HEK293T (cell line): ENCODE measurements at regions not wholly inside any gene's neighbourhood (a gene's known extent, or its start where the extent isn't known, plus 50 kb on each side); places are given as distances from the start of the nearest gene placed in this dataset.

Source experiments
- CTCF ChIA-PET: fragments of 350-600 bp; formaldehyde crosslinking; extraction: SDS; loops from one replicate; lab custom pipeline; 2021; ENCODE audit warnings: antibody characterized with exemption, inconsistent platforms; lab: Yijun Ruan, JAX
- POLR2A ChIA-PET: fragments of 350-600 bp; formaldehyde crosslinking; extraction: SDS; loops from one replicate; lab custom pipeline; 2020; ENCODE audit warnings: antibody characterized with exemption, inconsistent platforms; lab: Yijun Ruan, JAX
- DNase-seq: peaks from one replicate; pipeline ENCODE4 v3.0.0; 2012; ENCODE audit warnings: mixed read lengths; ENCODE audit errors: extremely low spot score
- ARNT ChIP-seq: fragments of 450-650 bp; IDR thresholded peaks from 2 replicates; pipeline ENCODE4 v1.6.1; 2017; ENCODE audit warnings: mild to moderate bottlenecking
- BHLHE40 ChIP-seq: fragments of 450-650 bp; IDR thresholded peaks from 2 replicates; pipeline ENCODE4 v1.6.1; 2016; ENCODE audit warnings: mild to moderate bottlenecking, moderate library complexity, borderline replicate concordance
- CTBP1 ChIP-seq: fragments of 450-650 bp; IDR thresholded peaks from 2 replicates; pipeline ENCODE4 v1.6.1; 2016; ENCODE audit warnings: borderline replicate concordance
- ELF4 ChIP-seq: fragments of 450-650 bp; IDR thresholded peaks from 2 replicates; pipeline ENCODE4 v1.6.1; 2017; ENCODE audit warnings: antibody characterized with exemption
- FOXA1 ChIP-seq: fragments of 450-650 bp; IDR thresholded peaks from 2 replicates; pipeline ENCODE4 v1.6.1; 2016; ENCODE audit warnings: mild to moderate bottlenecking
- FOXK2 ChIP-seq: fragments of 450-650 bp; IDR thresholded peaks from 2 replicates; pipeline ENCODE4 v1.6.1; 2016; ENCODE audit warnings: mild to moderate bottlenecking
- FOXM1 ChIP-seq: fragments of 450-650 bp; IDR thresholded peaks from 2 replicates; pipeline ENCODE4 v1.6.1; 2017; ENCODE audit warnings: mild to moderate bottlenecking, borderline replicate concordance
- HDGF ChIP-seq: fragments of 450-650 bp; IDR thresholded peaks from 2 replicates; pipeline ENCODE4 v1.6.1; 2017; ENCODE audit warnings: antibody characterized with exemption, borderline replicate concordance
- L3MBTL2 ChIP-seq: fragments of 450-650 bp; conservative IDR thresholded peaks from 2 replicates; pipeline ENCODE4 v1.6.1; 2016; ENCODE audit warnings: mild to moderate bottlenecking
- LEF1 ChIP-seq: fragments of 450-650 bp; IDR thresholded peaks from 2 replicates; pipeline ENCODE4 v1.6.1; 2017; ENCODE audit warnings: mild to moderate bottlenecking, borderline replicate concordance
- NFRKB ChIP-seq: fragments of 450-650 bp; IDR thresholded peaks from 2 replicates; pipeline ENCODE4 v1.6.1; 2016; ENCODE audit warnings: mild to moderate bottlenecking, moderate library complexity
- PKNOX1 ChIP-seq: fragments of 450-650 bp; IDR thresholded peaks from 2 replicates; pipeline ENCODE4 v1.6.1; 2016
- SP1 ChIP-seq: fragments of 450-650 bp; IDR thresholded peaks from 2 replicates; pipeline ENCODE4 v1.6.1; 2017
- SUZ12 ChIP-seq: fragments of 450-650 bp; IDR thresholded peaks from 2 replicates; pipeline ENCODE4 v1.6.1; 2016; ENCODE audit warnings: mild to moderate bottlenecking
- TARDBP ChIP-seq: fragments of 450-650 bp; IDR thresholded peaks from 2 replicates; pipeline ENCODE4 v1.6.1; 2016
- ZNF384 ChIP-seq: fragments of 450-650 bp; IDR thresholded peaks from 2 replicates; pipeline ENCODE4 v1.6.1; 2016

GRCh38 chr2:187857826-187858225 is 303.6 kb upstream of the TFPI start:
- DNase-seq, result no peak
- CTCF ChIA-PET, result no interaction called here
- POLR2A ChIA-PET, result no interaction called here
- TF ChIP-seq TARDBP (no peak), SUZ12 (no peak), L3MBTL2 (no peak), ARNT (no peak), FOXA1 (no peak)

- POLR2A ChIA-PET, result no interaction called here
- CTCF ChIA-PET, result no interaction called here
- DNase-seq, result no peak
- TF ChIP-seq ZNF384 (no peak), FOXM1 (no peak), CTBP1 (no peak), L3MBTL2 (no peak), SUZ12 (no peak), LEF1 (no peak), HDGF (no peak), NFRKB (no peak), ELF4 (no peak), TARDBP (no peak), FOXA1 (no peak), SP1 (no peak), ARNT (no peak), BHLHE40 (no peak)
These were observed 308.5 kb upstream of the TFPI start for GRCh38 chr2:187862715-187863114.

GRCh38 chr2:187865025-187865424 is 310.8 kb upstream of the TFPI start:
- CTCF ChIA-PET, result no interaction called here

GRCh38 chr2:187867165-187867564 is 312.9 kb upstream of the TFPI start:
- ChIA-PET POLR2A (interaction anchor here (1.2 kb wide), 1 partner anchor 10 kb away, joined by 4 read pairs; no protein-coding TSS in a partner anchor), CTCF (interaction anchor here (0.9 kb wide), 1 partner anchor 11 kb away, joined by 4 read pairs; no protein-coding TSS in a partner anchor)
- no peak for DNase-seq
- TF ChIP-seq L3MBTL2 (no peak), BHLHE40 (no peak), ZNF384 (no peak), FOXM1 (no peak), PKNOX1 (no peak), NFRKB (no peak), TARDBP (no peak), ELF4 (no peak)

More at GRCh38 chr2:187865025-187865424, 310.8 kb upstream of the TFPI start:
- no peak for TF ChIP-seq HDGF
- POLR2A ChIA-PET, result no interaction called here
- DNase-seq, result no peak

- no peak for DNase-seq
- TF ChIP-seq L3MBTL2 (no peak), FOXK2 (no peak), LEF1 (no peak), FOXA1 (no peak), ZNF384 (no peak), FOXM1 (no peak), ARNT (no peak), TARDBP (no peak), SUZ12 (no peak), ELF4 (no peak), NFRKB (no peak), HDGF (no peak), SP1 (no peak), CTBP1 (no peak)
- POLR2A ChIA-PET, result no interaction called here
- CTCF ChIA-PET, result interaction anchor here (0.6 to 0.9 kb wide), 2 partner anchors 26 to 205 kb away, joined by 3 to 4 read pairs; no protein-coding TSS in a partner anchor
These were observed 315.0 kb upstream of the TFPI start for GRCh38 chr2:187869195-187869594.

GRCh38 chr2:187871506-187871905 is 317.3 kb upstream of the TFPI start:
- DNase-seq, result no peak
- POLR2A ChIA-PET, result no interaction called here
- CTCF ChIA-PET, result no interaction called here
- TF ChIP-seq L3MBTL2 (no peak), SUZ12 (no peak), FOXK2 (no peak), LEF1 (no peak), ARNT (no peak), ELF4 (no peak), TARDBP (no peak), FOXM1 (no peak), HDGF (no peak), ZNF384 (no peak), FOXA1 (no peak), NFRKB (no peak), BHLHE40 (no peak), CTBP1 (no peak), SP1 (no peak), PKNOX1 (no peak)

GRCh38 chr2:187873132-187873531 is 318.9 kb upstream of the TFPI start:
- CTCF ChIA-PET, result no interaction called here
- POLR2A ChIA-PET, result no interaction called here
- DNase-seq, result no peak

More at GRCh38 chr2:187873132-187873531, 318.9 kb upstream of the TFPI start:
- TF ChIP-seq HDGF, result no peak
- TF ChIP-seq NFRKB, result no peak
- TF ChIP-seq LEF1, result no peak
- TF ChIP-seq TARDBP, result no peak
- no peak for TF ChIP-seq FOXA1
- TF ChIP-seq FOXK2, result no peak
- TF ChIP-seq ELF4, result no peak
- no peak for TF ChIP-seq FOXM1
- TF ChIP-seq BHLHE40, result no peak
- TF ChIP-seq SP1, result no peak
- no peak for TF ChIP-seq L3MBTL2
- TF ChIP-seq CTBP1, result no peak
- TF ChIP-seq ARNT, result no peak
- TF ChIP-seq ZNF384, result no peak
- TF ChIP-seq PKNOX1, result no peak
- TF ChIP-seq SUZ12, result no peak
